ENCODE measurements at regions not wholly inside any gene's neighbourhood (a gene's known extent, or its start where the extent isn't known, plus 50 kb on each side); places are given as distances from the start of the nearest gene placed in this dataset.
A peak's percentile ranks its signal among the peaks of the same experiment; 100 is the strongest.

- TF ChIP-seq, protein P1, sequence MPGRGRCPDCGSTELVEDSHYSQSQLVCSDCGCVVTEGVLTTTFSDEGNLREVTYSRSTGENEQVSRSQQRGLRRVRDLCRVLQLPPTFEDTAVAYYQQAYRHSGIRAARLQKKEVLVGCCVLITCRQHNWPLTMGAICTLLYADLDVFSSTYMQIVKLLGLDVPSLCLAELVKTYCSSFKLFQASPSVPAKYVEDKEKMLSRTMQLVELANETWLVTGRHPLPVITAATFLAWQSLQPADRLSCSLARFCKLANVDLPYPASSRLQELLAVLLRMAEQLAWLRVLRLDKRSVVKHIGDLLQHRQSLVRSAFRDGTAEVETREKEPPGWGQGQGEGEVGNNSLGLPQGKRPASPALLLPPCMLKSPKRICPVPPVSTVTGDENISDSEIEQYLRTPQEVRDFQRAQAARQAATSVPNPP (CRISPR knock-in tag; IDR thresholded peaks at IDR 0.05): no peak
- no peak for TF ChIP-seq BRCA1 (CRISPR knock-in tag; IDR thresholded peaks at IDR 0.05)
- TF ChIP-seq TAF15 (IDR thresholded peaks at IDR 0.05; ENCODE audit: low read depth, low read length, poor library complexity, severe bottlenecking): no peak
- no peak for TF ChIP-seq AGO1 (IDR thresholded peaks at IDR 0.05; ENCODE audit: low read depth, low read length, poor library complexity, severe bottlenecking)
- 0 out of 2 replicates have a peak, but pooled peaks have one; percentile 27 for TF ChIP-seq SNAPC4 (CRISPR knock-in tag; IDR thresholded peaks at IDR 0.05)
- TF ChIP-seq RAD21 (CRISPR knock-in tag; IDR thresholded peaks at IDR 0.05): peak; percentile 35; the same call in 1 of the 2 replicates
- no peak for TF ChIP-seq PTBP1 (IDR thresholded peaks at IDR 0.05; ENCODE audit: low read depth, low read length, poor library complexity, severe bottlenecking)
- TF ChIP-seq AKNA (CRISPR knock-in tag; IDR thresholded peaks at IDR 0.05; ENCODE audit: borderline replicate concordance): no peak
- no peak for TF ChIP-seq ZNF720 (CRISPR knock-in tag; IDR thresholded peaks at IDR 0.05)
- TF ChIP-seq MNT (IDR thresholded peaks at IDR 0.05): no peak
- TF ChIP-seq ZNF780A (CRISPR knock-in tag; IDR thresholded peaks at IDR 0.05): no peak; the same call in 1 of the 2 replicates
- TF ChIP-seq NRL (CRISPR knock-in tag; IDR thresholded peaks at IDR 0.05; ENCODE audit: borderline replicate concordance): no peak; the same call in 1 of the 2 replicates
- TF ChIP-seq ZMAT3 (CRISPR knock-in tag; conservative IDR thresholded peaks at IDR 0.05): no peak
- TF ChIP-seq ETS1 (CRISPR knock-in tag; IDR thresholded peaks at IDR 0.05): no peak
Measured at GRCh38 chr6:43926634-43927531, 156.9 kb downstream of the VEGFA start (continued).
